ENCODE measurements at regions not wholly inside any gene's neighbourhood (a gene's known extent, or its start where the extent isn't known, plus 50 kb on each side); places are given as distances from the start of the nearest gene placed in this dataset.

DNA sequence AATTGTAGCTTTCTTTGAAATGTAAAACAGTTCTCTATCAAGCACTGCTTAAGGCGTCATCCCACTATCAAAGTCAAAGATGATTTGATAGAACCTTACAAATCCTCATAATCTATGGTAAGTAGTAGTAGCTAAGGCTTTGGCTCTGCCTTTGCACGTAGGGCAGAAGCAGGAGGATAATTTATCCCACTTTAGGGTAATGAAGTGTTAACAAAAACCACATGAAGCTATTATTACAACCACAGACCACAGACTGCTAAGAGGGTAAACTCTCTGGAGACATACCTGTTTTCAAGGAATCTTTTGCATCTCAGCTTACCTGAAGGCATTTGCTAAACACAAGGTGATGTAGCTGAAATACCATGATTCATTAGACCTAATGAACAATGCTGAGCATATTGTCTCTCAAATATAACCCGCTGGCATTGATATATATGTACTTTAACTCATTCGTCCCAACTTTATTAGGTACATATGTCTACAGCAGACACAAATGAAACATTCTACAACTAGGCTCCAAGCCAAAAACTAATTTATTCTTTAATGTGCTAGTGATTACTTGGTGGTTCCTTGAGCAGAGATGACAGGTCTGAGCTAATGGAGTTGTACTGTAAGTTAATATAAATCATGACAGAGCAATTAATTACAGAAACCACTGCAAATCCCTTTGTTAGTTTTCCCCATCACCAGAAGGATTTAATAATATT, 368.8 kb downstream of the ETNK1 start:
- TF ChIP-seq EZH2 (IDR thresholded peaks at IDR 0.05; ENCODE audit: low read length) (no peak), CTCF (optimal IDR thresholded peaks at IDR 0.05 in 1 of 3, IDR thresholded peaks at IDR 0.05 in 1 of 3, conservative IDR thresholded peaks at IDR 0.05 in 1 of 3; ENCODE audit: extremely low read depth in 1 of 3, insufficient read depth in 2 of 3, low read length in 3 of 3) (no peak)

Measured in keratinocyte (primary cell).